AML-193 (cell line): ENCODE measurements at regions not wholly inside any gene's neighbourhood (a gene's known extent, or its start where the extent isn't known, plus 50 kb on each side); places are given as distances from the start of the nearest gene placed in this dataset.

ENCODE experiments used
- DNase-seq, 2 experiments: peaks; one replicate each; lab custom pipeline; 2025; lab: John Stamatoyannopoulos, UW

GRCh38 chr22:48563118-48563965 lies 1264.3 kb downstream of the BRD1 start:
- no peak for DNase-seq

- no peak for DNase-seq
Observed at GRCh38 chr22:48561676-48562075, 1266.0 kb downstream of the BRD1 start.

- DNase-seq: no peak
Observed at GRCh38 chr22:48560836-48561235, 1266.8 kb downstream of the BRD1 start.

DNA sequence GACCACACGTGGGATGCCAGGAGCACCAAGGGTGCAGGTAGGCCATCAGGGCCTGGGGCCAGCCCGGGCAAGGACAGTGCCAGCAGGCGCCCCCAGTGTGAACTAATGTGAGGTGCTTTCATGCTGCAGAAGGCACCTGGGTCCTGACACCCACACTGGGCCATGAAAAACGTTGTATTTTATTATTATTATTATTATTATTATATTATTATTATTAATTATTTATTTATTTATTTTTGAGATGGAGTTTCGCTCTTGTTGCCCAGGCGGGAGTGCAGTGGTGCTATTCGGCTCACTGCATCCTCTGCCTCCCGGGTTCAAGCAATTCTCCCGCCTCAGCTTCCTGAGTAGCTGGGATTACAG lies 1267.3 kb downstream of the BRD1 start:
- DNase-seq: no peak

- no peak for DNase-seq
Observed at GRCh38 chr22:48559647-48560388, 1267.9 kb downstream of the BRD1 start.

GRCh38 chr22:48558606-48559402 lies 1268.9 kb downstream of the BRD1 start:
- DNase-seq: no peak

DNA sequence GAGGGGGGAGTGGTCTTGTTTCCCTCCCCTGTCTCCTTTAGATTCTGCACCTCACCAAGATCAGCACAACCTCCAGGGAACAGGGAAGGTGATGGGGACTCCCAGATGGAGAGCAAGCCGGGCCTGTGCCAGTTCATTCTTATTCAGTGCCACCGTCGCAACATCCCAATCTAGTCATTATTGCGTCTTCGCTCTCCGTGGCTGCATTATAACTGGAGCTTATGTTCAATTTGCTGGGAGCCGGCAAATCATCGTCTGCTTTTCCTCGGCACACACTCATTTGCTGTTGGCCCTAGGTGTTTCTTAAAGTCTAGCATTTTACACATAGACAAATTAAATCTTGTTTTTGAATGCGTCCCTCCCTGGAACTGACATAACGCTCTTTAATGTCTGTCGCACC lies 1269.7 kb downstream of the BRD1 start:
- DNase-seq: no peak

DNA sequence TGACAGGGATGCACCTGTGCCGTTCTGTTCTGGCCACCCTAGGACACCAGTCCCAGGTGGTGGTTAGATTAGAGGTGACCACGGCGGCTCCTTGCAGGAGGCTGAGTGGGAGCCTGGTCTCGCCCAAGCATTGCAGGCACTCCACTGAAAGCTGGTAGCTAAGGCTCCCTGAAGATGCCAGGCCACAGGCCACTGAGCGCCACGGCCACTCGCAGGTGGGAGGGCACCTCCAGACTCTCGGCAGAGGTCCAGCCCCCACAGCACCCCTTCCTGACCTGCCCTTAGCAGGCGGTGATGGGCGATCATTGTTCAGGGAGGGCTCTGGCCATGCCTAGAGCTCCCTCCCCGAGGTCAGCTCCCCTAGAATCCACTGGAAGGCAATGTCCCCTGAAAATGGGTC lies 1270.2 kb downstream of the BRD1 start:
- no peak for DNase-seq

DNA sequence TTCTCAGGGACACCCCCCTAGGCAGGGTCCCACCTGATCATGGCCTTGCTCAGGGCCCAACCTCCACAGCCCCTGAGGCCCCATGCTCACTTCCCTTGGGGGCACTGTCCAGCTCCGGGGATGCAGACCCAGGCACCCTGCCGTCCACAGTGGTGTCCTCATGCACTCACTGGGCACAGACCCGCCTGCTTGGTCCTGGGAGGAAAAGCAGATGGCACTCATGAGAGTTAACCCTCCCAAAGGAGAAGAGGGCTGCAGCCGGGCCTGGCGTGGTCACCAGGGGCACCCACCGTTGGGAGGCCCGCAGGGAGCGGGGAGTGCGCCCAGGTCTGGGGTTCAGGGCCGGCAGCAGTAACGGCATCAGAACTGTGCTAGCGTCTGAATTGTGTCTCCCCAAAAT lies 1270.9 kb downstream of the BRD1 start:
- no peak for DNase-seq

DNA sequence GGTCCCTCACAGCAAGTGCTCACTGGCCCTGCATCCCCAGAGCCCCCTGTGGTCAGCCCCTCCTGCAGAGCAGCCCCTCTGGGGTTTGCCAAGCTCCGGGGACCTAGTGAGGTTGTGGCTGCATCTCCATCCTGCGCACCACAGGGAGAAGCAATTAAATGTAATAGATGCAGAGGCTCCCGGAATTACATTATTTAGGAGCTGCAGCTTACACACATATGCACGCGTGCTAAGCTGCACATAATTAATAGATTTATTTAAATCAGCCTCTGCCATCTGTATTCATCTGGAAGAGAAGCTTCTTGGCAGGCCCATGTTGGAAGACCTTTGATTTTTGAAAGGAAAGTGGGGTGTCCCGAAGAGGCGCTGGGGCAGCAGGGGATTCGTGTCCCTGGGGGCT lies 1271.5 kb downstream of the BRD1 start:
- DNase-seq: no peak

GRCh38 chr22:48555606-48556005 lies 1272.1 kb downstream of the BRD1 start:
- DNase-seq: no peak

GRCh38 chr22:48554893-48555572 lies 1272.6 kb downstream of the BRD1 start:
- no peak for DNase-seq

GRCh38 chr22:48553694-48554308 lies 1273.9 kb downstream of the BRD1 start:
- no peak for DNase-seq

GRCh38 chr22:48553119-48553518 lies 1274.6 kb downstream of the BRD1 start:
- DNase-seq: no peak

DNA sequence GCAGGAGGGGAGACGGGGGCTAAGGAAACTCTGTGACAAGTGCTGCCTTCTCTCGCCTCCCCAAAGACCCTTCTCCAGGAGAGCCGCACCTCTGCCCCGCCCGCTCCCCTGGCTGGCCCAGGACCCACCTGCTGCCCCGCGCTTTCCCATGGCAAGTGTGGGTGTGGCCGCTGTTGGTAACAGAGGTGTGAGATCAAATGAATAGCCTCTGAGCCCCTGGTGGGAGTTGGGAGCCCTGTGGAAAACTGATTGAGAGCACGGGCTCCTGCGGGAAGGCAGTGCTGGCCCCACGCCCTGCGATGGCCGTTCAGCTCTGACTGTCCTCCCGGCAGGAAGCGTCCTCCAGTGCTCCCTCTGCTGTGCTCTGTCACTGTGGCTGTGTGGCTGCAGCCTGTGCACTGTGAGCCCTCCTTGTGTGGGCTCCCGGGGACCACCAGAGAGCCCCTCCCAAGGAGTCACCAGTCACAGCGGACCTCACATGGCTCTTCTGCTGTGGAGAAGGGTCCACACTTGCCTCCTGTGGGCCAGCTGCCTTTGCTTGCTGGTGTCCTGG lies 1275.9 kb downstream of the BRD1 start:
- DNase-seq: no peak

- no peak for DNase-seq
Observed at GRCh38 chr22:48551061-48551460, 1276.6 kb downstream of the BRD1 start.

- DNase-seq: no peak
Observed at GRCh38 chr22:48548391-48548790, 1279.3 kb downstream of the BRD1 start.

GRCh38 chr22:48547971-48548370 lies 1279.7 kb downstream of the BRD1 start:
- no peak for DNase-seq

DNA sequence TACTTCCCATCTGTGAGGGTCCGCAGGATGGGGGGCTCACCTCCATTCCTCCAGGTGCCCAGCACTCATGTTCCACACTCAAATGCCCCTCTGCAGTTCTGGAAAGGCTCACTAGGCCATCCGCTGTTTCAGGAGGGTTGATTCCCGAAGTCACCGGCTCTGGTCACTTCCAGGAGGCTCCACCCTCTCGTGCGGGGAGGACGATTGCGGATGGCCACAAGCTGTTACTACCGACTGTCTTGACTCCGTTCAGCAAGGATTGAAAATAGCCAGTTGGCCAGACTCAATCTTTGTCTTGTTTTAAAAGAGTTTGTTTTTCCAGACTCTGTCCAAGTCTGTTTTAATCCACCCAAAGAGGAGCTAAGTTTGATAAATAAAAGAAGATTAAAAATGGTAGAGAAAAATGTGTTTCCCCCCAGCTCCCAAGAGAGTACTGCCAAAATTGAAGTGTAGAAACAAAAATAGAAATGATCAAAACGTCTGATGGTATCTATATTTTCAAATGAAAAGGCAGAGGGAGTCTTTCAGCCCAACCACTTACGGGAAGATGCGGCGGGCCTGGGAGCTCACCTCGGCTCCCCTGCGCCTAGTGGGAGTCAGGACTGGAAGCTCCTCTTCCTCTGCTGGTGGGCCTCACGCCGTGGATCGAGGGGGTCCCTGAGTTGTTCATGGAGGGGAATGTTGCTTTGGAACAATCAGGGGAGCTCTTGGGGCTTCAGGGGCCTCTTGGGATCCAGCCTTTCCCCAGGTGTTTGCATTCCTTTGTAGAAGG lies 1280.8 kb downstream of the BRD1 start:
- DNase-seq: no peak

DNA sequence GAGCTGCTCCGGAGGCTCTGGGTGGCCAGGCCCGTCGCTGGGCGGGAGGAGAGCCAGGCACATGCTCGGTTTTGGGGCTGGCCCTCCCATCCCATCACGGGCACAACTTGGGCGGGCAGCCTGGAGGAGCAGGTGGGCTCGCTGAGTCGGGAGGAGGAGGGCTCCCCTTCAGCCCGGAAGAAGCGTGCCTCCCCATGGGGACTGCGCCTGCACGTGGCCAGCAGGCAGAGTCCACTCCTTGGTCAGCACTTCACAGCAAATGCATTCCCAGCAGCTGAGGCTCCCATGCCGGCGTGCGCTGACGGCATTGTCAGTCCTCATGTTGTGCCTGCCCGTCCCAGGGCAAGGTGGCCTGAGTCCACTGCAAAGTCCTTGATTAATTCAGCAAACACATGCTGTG lies 1281.7 kb downstream of the BRD1 start:
- no peak for DNase-seq
